MM.1S (cell line): ENCODE measurements at regions not wholly inside any gene's neighbourhood (a gene's known extent, or its start where the extent isn't known, plus 50 kb on each side); places are given as distances from the start of the nearest gene placed in this dataset.

Experiments
- DNase-seq: peaks from one replicate; pipeline ENCODE4 v3.0.0-alpha.2; 2015
- H2AFZ ChIP-seq: fragments of 300-600 bp; sonication (generic); 2 replicates; pipeline ENCODE4 v1.6.0; 2016; ENCODE audit warnings: antibody characterized with exemption, low read length
- H3F3A ChIP-seq: fragments of 300-600 bp; sonication (generic); 2 replicates; pipeline ENCODE4 v1.6.1; 2016; ENCODE audit warnings: mild to moderate bottlenecking, antibody characterized with exemption, low read length, moderate library complexity, mixed read lengths; ENCODE audit not compliant: insufficient read depth
- H3K27ac ChIP-seq: fragments of 300-600 bp; sonication (generic); 2 replicates; pipeline ENCODE4 v1.5.1; 2016; ENCODE audit warnings: mild to moderate bottlenecking, low read length
- H3K27me3 ChIP-seq: fragments of 300-600 bp; sonication (generic); replicated peaks from 2 replicates; pipeline ENCODE4 v1.6.0; 2016; ENCODE audit warnings: low read length; ENCODE audit not compliant: insufficient read depth
- H3K36me3 ChIP-seq: fragments of 300-600 bp; sonication (generic); replicated peaks from 2 replicates; pipeline ENCODE4 v1.6.1; 2016; ENCODE audit warnings: mild to moderate bottlenecking, low read length, mixed read lengths; ENCODE audit not compliant: insufficient read depth
- H3K4me1 ChIP-seq: fragments of 300-600 bp; sonication (generic); 2 replicates; pipeline ENCODE4 v1.6.1; 2016; ENCODE audit warnings: low read length, mixed read lengths
- H3K4me2 ChIP-seq: fragments of 300-600 bp; sonication (generic); 2 replicates; pipeline ENCODE4 v1.6.0; 2016; ENCODE audit warnings: low read depth, low read length
- H3K4me3 ChIP-seq: fragments of 300-600 bp; sonication (generic); 2 replicates; pipeline ENCODE4 v1.5.1; 2016; ENCODE audit warnings: low read length, mixed read lengths
- H3K79me2 ChIP-seq: fragments of 300-600 bp; sonication (generic); 2 replicates; pipeline ENCODE4 v1.6.1; 2016; ENCODE audit warnings: mixed run types, low read length, mixed read lengths
- H3K9ac ChIP-seq: fragments of 300-600 bp; sonication (generic); 2 replicates; pipeline ENCODE4 v1.6.1; 2016; ENCODE audit warnings: low read length, mixed read lengths
- H3K9me2 ChIP-seq: fragments of 300-600 bp; sonication (generic); replicated peaks from 2 replicates; pipeline ENCODE4 v1.6.1; 2016; ENCODE audit warnings: mild to moderate bottlenecking, low read length, mixed read lengths; ENCODE audit not compliant: insufficient read depth
- H3K9me3 ChIP-seq: fragments of 300-600 bp; sonication (generic); replicated peaks from 2 replicates; pipeline ENCODE4 v1.6.1; 2016; ENCODE audit warnings: mild to moderate bottlenecking, low read length, mixed read lengths; ENCODE audit not compliant: insufficient read depth
- H4K20me1 ChIP-seq: fragments of 300-600 bp; sonication (generic); 2 replicates; pipeline ENCODE4 v1.6.1; 2016; ENCODE audit warnings: mild to moderate bottlenecking, low read length, moderate library complexity, mixed read lengths; ENCODE audit not compliant: insufficient read depth
- EZH2 ChIP-seq: fragments of 300-600 bp; sonication (generic); optimal IDR thresholded peaks from 2 replicates; pipeline ENCODE3; 2017; ENCODE audit warnings: low read depth, mild to moderate bottlenecking, antibody characterized with exemption, low read length, mixed read lengths
- EZH2phosphoT487 ChIP-seq: fragments of 300-600 bp; sonication (generic); IDR thresholded peaks from 2 replicates; pipeline ENCODE4 v1.6.1; 2018; ENCODE audit warnings: antibody characterized with exemption, low read length
- TF ChIP-seq, protein P1 (sequence below): fragments of 300-600 bp; sonication (generic); IDR thresholded peaks from 2 replicates; pipeline ENCODE4 v1.5.1; 2016; ENCODE audit warnings: antibody characterized with exemption, low read length, mixed read lengths

DNA sequence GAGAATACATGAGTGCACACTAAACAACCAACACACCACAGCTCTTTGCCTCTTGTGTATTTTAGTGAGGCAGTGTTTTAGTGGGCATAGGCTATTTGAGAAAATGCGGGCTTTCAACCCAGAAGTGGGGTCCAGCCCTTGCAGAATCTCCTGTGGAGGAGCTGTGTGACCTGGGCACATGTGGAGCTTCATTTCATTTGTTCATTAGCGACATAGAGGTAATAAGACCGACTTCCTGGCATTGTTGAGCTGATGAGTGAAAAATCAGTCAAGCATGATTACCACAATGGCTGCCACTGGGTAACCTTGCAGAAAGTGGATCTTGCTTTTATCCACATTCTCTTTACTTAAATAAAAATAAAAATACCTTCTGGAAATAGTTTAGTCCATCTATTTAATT, 923.5 kb downstream of the BCL11B start:
- H3K4me2 ChIP-seq, result no peak overlapping the region
- no peak overlapping the region for H2AFZ ChIP-seq
- H3K4me3 ChIP-seq, result no peak overlapping the region
- H3F3A ChIP-seq, result no peaks in the 10 kb centered on the region
- H4K20me1 ChIP-seq, result no peaks in the 10 kb centered on the region
- H3K9me2 ChIP-seq, result no peaks in the 10 kb centered on the region
- no peaks in the 10 kb centered on the region for H3K27me3 ChIP-seq
- no peak for DNase-seq
- no peaks in the 10 kb centered on the region for H3K36me3 ChIP-seq
- no peak for TF ChIP-seq EZH2phosphoT487
- no peak for TF ChIP-seq EZH2
- TF ChIP-seq, protein P1, sequence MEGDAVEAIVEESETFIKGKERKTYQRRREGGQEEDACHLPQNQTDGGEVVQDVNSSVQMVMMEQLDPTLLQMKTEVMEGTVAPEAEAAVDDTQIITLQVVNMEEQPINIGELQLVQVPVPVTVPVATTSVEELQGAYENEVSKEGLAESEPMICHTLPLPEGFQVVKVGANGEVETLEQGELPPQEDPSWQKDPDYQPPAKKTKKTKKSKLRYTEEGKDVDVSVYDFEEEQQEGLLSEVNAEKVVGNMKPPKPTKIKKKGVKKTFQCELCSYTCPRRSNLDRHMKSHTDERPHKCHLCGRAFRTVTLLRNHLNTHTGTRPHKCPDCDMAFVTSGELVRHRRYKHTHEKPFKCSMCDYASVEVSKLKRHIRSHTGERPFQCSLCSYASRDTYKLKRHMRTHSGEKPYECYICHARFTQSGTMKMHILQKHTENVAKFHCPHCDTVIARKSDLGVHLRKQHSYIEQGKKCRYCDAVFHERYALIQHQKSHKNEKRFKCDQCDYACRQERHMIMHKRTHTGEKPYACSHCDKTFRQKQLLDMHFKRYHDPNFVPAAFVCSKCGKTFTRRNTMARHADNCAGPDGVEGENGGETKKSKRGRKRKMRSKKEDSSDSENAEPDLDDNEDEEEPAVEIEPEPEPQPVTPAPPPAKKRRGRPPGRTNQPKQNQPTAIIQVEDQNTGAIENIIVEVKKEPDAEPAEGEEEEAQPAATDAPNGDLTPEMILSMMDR, result no peak
- H3K9ac ChIP-seq, result no peak overlapping the region
- H3K9me3 ChIP-seq, result no peaks in the 10 kb centered on the region
- no peaks in the 10 kb centered on the region for H3K4me1 ChIP-seq
- H3K79me2 ChIP-seq, result no peaks in the 10 kb centered on the region
- H3K27ac ChIP-seq, result no peak overlapping the region

DNA sequence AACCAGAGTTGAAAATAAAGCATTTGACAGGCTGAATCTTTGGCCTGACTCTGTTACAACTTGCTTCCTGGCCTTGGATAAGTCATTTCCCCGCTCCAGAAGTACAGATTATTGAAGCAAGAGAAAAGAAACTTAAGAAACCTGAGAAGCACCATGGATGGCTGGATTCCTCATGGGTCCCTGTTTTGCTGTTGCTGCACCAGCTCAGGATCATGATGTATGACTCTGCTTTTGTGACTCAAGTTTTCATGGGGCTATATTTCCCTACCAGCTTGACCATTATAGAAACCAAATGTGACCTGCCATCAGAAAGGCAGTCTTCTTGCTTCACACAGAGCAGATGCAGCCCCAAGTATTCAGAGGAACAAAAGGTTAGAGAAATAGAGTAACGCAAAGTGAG, 921.8 kb downstream of the BCL11B start:
- Histone ChIP-seq H3K36me3 (no peaks in the 10 kb centered on the region), H3K27ac (no peak overlapping the region), H2AFZ (no peak overlapping the region), H3F3A (no peaks in the 10 kb centered on the region), H3K4me3 (no peak overlapping the region), H4K20me1 (no peaks in the 10 kb centered on the region), H3K9ac (no peak overlapping the region), H3K4me1 (no peaks in the 10 kb centered on the region), H3K9me2 (no peaks in the 10 kb centered on the region), H3K27me3 (no peaks in the 10 kb centered on the region), H3K4me2 (no peak overlapping the region), H3K9me3 (no peaks in the 10 kb centered on the region), H3K79me2 (no peaks in the 10 kb centered on the region)
- no peak for DNase-seq
- TF ChIP-seq, protein P1, result no peak
- TF ChIP-seq EZH2, result no peak

DNA sequence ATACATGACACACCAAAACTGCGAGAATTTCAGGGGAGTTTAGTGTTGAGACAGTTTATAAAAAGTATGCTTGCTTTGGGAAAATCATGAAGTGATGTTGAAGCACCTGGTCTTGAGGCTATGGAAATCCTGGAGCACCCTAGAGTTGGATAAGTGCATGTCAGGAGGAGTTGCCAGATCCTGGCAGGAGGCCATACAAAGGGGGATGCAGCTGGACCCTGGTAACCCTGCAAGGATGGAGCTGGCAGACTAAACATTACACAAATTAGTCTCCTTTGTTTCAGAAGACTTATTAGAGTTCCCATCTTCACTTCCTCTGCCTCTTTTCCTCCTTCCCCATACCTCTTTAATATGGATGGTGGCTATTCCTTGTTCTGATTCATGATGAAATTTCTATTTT, 907.0 kb downstream of the BCL11B start:
- TF ChIP-seq EZH2 (no peak), EZH2phosphoT487 (no peak)
- TF ChIP-seq, protein P1, result no peak
- H3K9me2 ChIP-seq, result no peaks in the 10 kb centered on the region
- no peak overlapping the region for H2AFZ ChIP-seq
- H3K9ac ChIP-seq, result no peak overlapping the region
- no peak for DNase-seq
- no peaks in the 10 kb centered on the region for H3K27me3 ChIP-seq
- no peaks in the 10 kb centered on the region for H3F3A ChIP-seq
- H3K4me1 ChIP-seq, result no peaks in the 10 kb centered on the region
- no peaks in the 10 kb centered on the region for H4K20me1 ChIP-seq
- H3K27ac ChIP-seq, result no peak overlapping the region
- no peaks in the 10 kb centered on the region for H3K9me3 ChIP-seq
- no peaks in the 10 kb centered on the region for H3K36me3 ChIP-seq
- no peak overlapping the region for H3K4me3 ChIP-seq
- no peak overlapping the region for H3K4me2 ChIP-seq
- H3K79me2 ChIP-seq, result no peaks in the 10 kb centered on the region

DNA sequence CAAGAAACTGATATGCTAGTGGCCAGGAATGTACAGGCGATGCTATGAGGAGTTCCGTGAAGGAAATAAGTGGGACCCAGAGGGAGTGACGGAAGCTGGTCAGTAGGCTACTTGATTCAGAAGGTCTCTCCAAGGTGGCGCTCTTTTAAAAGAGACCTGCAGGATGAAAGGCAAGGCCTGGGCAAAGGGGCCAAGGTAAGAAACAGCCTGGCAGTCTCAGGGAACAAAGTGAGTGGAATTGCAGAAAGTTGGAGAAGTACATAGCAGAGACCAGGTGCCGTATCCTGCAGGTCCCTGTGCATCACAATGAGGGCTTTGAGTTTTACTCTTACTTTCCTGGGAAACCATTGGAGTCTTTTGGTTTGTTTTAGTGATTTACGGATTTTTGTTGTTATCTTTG, 905.6 kb downstream of the BCL11B start:
- H2AFZ ChIP-seq, result no peak overlapping the region
- H3K36me3 ChIP-seq, result no peaks in the 10 kb centered on the region
- no peak overlapping the region for H3K4me2 ChIP-seq
- no peak overlapping the region for H3K4me3 ChIP-seq
- H3K9me3 ChIP-seq, result no peaks in the 10 kb centered on the region
- no peak overlapping the region for H3K27ac ChIP-seq
- TF ChIP-seq EZH2phosphoT487 (no peak), EZH2 (no peak)
- TF ChIP-seq, protein P1, result no peak
- no peaks in the 10 kb centered on the region for H3K79me2 ChIP-seq
- H3K9me2 ChIP-seq, result no peaks in the 10 kb centered on the region
- no peaks in the 10 kb centered on the region for H3F3A ChIP-seq
- H3K27me3 ChIP-seq, result no peaks in the 10 kb centered on the region
- DNase-seq, result no peak
- H4K20me1 ChIP-seq, result no peaks in the 10 kb centered on the region
- H3K4me1 ChIP-seq, result no peaks in the 10 kb centered on the region
- no peak overlapping the region for H3K9ac ChIP-seq
